GM18951 (cell line): ENCODE measurements at regions not wholly inside any gene's neighbourhood (a gene's known extent, or its start where the extent isn't known, plus 50 kb on each side); places are given as distances from the start of the nearest gene placed in this dataset.

Source experiments
- POLR2A ChIP-seq: IDR thresholded peaks from 4 replicates; pipeline ENCODE4 v1.6.1; 2011; ENCODE audit warnings: mild to moderate bottlenecking; ENCODE audit not compliant: insufficient read length, insufficient read depth; ENCODE audit errors: extremely low read depth
- in situ Hi-C: fragments of 300-500 bp; cut with MboI; formaldehyde crosslinking; loops from one replicate; pipeline ENCODE4 v1.12.0; 2022; ENCODE audit warnings: low sequenced_read_pairs, mixed read lengths, inconsistent platforms; ENCODE audit not compliant: unreplicated experiment

DNA sequence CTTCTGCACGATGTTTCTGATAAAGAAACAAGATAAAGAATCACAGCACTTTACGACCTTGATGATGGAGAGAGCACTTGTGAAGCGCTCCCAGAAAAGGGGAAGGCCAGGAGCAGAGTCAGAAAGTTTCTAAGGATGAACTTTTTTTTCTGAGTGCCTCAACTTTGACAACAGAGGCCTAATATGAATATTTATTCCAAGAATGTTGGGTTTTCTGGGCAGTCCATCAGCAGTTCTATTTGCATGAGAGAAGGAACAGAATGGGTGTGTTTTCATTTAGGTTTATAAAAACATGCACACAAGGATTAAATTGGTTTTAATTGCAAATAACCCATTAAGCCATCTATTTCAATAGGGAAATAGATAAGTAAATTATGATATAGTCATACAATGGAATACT is 204.9 kb downstream of the SIM1 start:
- in situ Hi-C loops = no loop called here
- TF ChIP-seq POLR2A = no peak

DNA sequence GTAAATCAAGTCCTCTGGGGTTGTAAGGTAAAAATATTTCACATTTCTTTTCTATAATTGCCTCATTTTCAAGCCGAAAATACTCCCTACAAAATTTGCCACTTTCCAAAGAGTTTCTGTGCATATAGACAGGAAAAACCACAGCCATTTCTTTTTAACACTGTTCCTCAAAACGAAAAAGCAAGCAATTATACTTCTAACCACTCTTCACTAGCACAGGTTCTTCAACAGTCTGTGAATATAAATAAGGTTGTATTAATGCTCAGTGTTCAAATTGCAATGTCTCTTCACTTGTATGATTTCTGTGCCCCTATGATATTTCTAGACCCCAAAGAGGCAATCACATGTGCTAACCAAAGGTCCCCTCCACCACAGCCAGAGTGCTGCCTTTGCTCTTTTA is 206.0 kb downstream of the SIM1 start:
- no peak for TF ChIP-seq POLR2A
- in situ Hi-C loops = no loop called here

- no peak for TF ChIP-seq POLR2A
These were observed 206.8 kb downstream of the SIM1 start for GRCh38 chr6:100257793-100258395.

GRCh38 chr6:100255701-100256100 is 209.0 kb downstream of the SIM1 start:
- in situ Hi-C loops = no loop called here
- TF ChIP-seq POLR2A = no peak

More at GRCh38 chr6:100257793-100258395, 206.8 kb downstream of the SIM1 start:
- in situ Hi-C loops = no loop called here

- in situ Hi-C loops = no loop called here
These were observed 217.6 kb downstream of the SIM1 start for GRCh38 chr6:100247123-100247522.

DNA sequence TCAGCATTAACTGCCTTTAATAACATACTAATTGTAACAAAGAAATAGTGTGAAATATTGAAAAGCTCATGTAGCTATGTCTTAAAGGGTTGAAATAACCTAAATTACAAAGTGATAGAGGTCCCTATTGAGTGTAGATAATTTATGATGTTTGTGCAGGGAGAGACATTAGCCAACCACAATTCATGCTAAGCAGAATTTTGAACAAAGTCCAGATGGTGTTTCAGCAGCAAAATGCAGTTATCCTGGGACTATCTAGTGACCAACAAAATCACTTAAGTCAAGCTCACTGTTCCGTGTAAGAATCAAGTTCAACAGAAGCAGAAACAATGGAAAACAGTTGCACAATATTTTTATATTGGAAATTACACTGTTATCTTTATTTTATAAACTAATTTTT is 218.5 kb downstream of the SIM1 start:
- TF ChIP-seq POLR2A = no peak
- in situ Hi-C loops = no loop called here

More at GRCh38 chr6:100247123-100247522, 217.6 kb downstream of the SIM1 start:
- no peak for TF ChIP-seq POLR2A

- in situ Hi-C loops = no loop called here
- TF ChIP-seq POLR2A = no peak
These were observed 223.9 kb downstream of the SIM1 start for GRCh38 chr6:100240798-100241197.

GRCh38 chr6:100237821-100238220 is 226.9 kb downstream of the SIM1 start:
- TF ChIP-seq POLR2A = no peak
- in situ Hi-C loops = no loop called here

DNA sequence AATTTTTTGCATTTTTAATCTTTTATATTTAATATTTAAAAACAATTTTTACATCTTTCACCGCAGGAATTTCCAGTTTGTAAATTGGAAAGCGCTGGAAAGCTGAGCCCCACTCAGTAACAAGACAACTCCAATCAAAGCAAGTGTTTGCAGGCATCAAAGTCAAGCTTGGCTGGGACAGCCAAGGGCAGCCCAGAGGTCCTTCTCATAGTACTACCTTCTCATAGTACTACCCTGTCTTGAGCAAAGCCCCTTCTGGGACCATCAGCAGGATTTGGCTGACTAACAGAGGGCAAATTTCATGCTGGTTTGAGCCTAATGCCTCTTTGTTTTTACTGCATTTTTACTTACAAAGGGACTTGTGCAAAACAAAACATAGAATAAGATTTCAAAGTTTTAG is 228.3 kb downstream of the SIM1 start:
- no peak for TF ChIP-seq POLR2A

GRCh38 chr6:100235631-100236030 is 229.1 kb downstream of the SIM1 start:
- TF ChIP-seq POLR2A = no peak
- in situ Hi-C loops = no loop called here

More for the DNA sequence above, 228.3 kb downstream of the SIM1 start:
- in situ Hi-C loops = no loop called here

DNA sequence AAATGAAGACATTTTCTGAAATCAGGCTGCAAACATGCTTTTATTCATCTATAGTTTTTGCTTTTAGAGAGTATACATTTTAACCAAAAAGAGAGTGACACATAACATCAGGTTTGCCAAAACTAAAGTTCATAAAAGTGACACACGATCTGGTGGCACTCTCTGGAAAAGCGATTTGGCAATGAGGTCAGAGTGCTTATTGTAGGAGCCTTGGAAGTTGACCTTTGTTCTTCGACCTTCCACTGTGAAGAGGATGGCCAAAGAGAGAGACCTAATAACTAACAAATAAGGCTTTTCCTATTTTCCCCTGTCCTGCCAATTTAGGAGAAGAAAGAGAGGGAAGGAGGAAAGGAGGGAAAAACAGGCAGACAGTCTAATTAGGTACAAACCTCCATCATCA is 230.1 kb downstream of the SIM1 start:
- TF ChIP-seq POLR2A = no peak
- in situ Hi-C loops = no loop called here

GRCh38 chr6:100232781-100233573 is 231.7 kb downstream of the SIM1 start:
- TF ChIP-seq POLR2A = no peak
- in situ Hi-C loops = no loop called here

DNA sequence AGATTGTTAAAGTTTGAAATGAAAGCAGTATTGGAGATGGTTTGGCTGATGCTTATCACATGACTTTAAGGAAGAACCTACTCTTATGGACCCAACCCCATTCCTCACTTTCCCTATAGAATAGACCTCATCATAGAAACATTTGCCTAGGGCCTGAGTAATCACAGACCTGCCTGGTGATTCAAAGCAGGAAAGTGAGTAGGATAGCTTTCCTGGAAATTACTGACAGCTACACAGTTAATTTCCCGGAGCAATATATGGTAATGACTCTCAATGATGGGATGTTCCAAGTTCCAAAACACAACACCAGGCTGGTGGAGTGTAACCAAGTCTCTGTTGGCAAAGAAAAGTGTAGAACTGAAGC is 233.8 kb downstream of the SIM1 start:
- in situ Hi-C loops = no loop called here
- no peak for TF ChIP-seq POLR2A
